Parathyroid adenoma (tissue), 2 donors: ENCODE measurements at regions not wholly inside any gene's neighbourhood (a gene's known extent, or its start where the extent isn't known, plus 50 kb on each side); places are given as distances from the start of the nearest gene placed in this dataset.
"Not testable (repeated sequence)": the region's sequence is repeated elsewhere in the genome, so short reads cannot be mapped to it uniquely, and the experiment has no call there.

Source experiments
- H2AFZ ChIP-seq: fragments of 300-600 bp; sonication (generic); one replicate; pipeline ENCODE4 v1.7.0; 2017; ENCODE audit warnings: antibody characterized with exemption, mild to moderate bottlenecking
- H3K27ac ChIP-seq: fragments of 300-600 bp; sonication (generic); one replicate; pipeline ENCODE4 v1.7.0; 2017
- H3K27me3 ChIP-seq: fragments of 300-600 bp; sonication (generic); one replicate; pipeline ENCODE4 v1.7.0; 2017; ENCODE audit warnings: low read length; ENCODE audit not compliant: control insufficient read depth, insufficient read depth
- H3K36me3 ChIP-seq: fragments of 300-600 bp; sonication (generic); one replicate; pipeline ENCODE4 v1.7.0; 2017; ENCODE audit warnings: low read length; ENCODE audit not compliant: control insufficient read depth, insufficient read depth
- H3K4me1 ChIP-seq: fragments of 300-600 bp; sonication (generic); one replicate; pipeline ENCODE4 v1.7.0; 2017; ENCODE audit warnings: control low read depth
- H3K4me2 ChIP-seq: fragments of 300-600 bp; sonication (generic); one replicate; pipeline ENCODE4 v1.7.0; 2017; ENCODE audit warnings: low read length
- H3K4me3 ChIP-seq: fragments of 300-600 bp; sonication (generic); one replicate; pipeline ENCODE4 v1.7.0; 2017; ENCODE audit warnings: low read depth, low read length
- H3K79me2 ChIP-seq: fragments of 300-600 bp; sonication (generic); one replicate; pipeline ENCODE4 v1.7.0; 2017; ENCODE audit warnings: control low read depth
- H3K9ac ChIP-seq: fragments of 300-600 bp; sonication (generic); one replicate; pipeline ENCODE4 v1.7.0; 2017; ENCODE audit warnings: mild to moderate bottlenecking
- H3K9me3 ChIP-seq: fragments of 300-600 bp; sonication (generic); one replicate; pipeline ENCODE4 v1.7.0; 2017; ENCODE audit warnings: low read length; ENCODE audit not compliant: control insufficient read depth
- CTCF ChIP-seq: fragments of 300-600 bp; sonication (generic); IDR thresholded peaks from one replicate; pipeline ENCODE4 v1.7.0; 2017; ENCODE audit warnings: antibody characterized with exemption, mild to moderate bottlenecking
- donor health status: primary hyperparathyroidism.

- H3K9me3 ChIP-seq = no peaks in the 10 kb centered on the region
- no peaks in the 10 kb centered on the region for H3K27me3 ChIP-seq
- no peak overlapping the region for H2AFZ ChIP-seq
- no peaks in the 10 kb centered on the region for H3K79me2 ChIP-seq
- H3K4me1 ChIP-seq = peaks cover 6% of the 10 kb centered on the region
- TF ChIP-seq CTCF = no peak
- no peak overlapping the region for H3K27ac ChIP-seq
- no peak overlapping the region for H3K9ac ChIP-seq
- no peak overlapping the region for H3K4me2 ChIP-seq
- no peaks in the 10 kb centered on the region for H3K36me3 ChIP-seq
- H3K4me3 ChIP-seq = no peak overlapping the region
Measured at GRCh38 chr15:44879066-44879465, 77.4 kb upstream of the TERB2 start.

GRCh38 chr15:44882499-44882968 is 74.0 kb upstream of the TERB2 start:
- Histone ChIP-seq H3K4me2 (no peak overlapping the region), H3K9ac (no peak overlapping the region), H3K9me3 (no peaks in the 10 kb centered on the region), H3K4me1 (peaks cover 7% of the 10 kb centered on the region), H3K27me3 (no peaks in the 10 kb centered on the region), H3K27ac (no peak overlapping the region), H3K4me3 (no peak overlapping the region), H3K79me2 (no peaks in the 10 kb centered on the region), H3K36me3 (no peaks in the 10 kb centered on the region), H2AFZ (no peak overlapping the region)
- no peak for TF ChIP-seq CTCF

GRCh38 chr15:44883199-44883877 is 73.1 kb upstream of the TERB2 start:
- H3K27me3 ChIP-seq = no peaks in the 10 kb centered on the region
- H3K36me3 ChIP-seq = no peaks in the 10 kb centered on the region
- no peak overlapping the region for H2AFZ ChIP-seq
- H3K4me2 ChIP-seq = no peak overlapping the region
- no peak overlapping the region for H3K9ac ChIP-seq
- H3K9me3 ChIP-seq = no peaks in the 10 kb centered on the region
- H3K4me1 ChIP-seq = peaks cover 7% of the 10 kb centered on the region
- H3K27ac ChIP-seq = peak overlapping the region; percentile 7
- no peak for TF ChIP-seq CTCF
- H3K79me2 ChIP-seq = no peaks in the 10 kb centered on the region
- H3K4me3 ChIP-seq = no peak overlapping the region

GRCh38 chr15:44898890-44899651 is 57.4 kb upstream of the TERB2 start:
- H3K9me3 ChIP-seq, H3K27ac ChIP-seq, H3K4me2 ChIP-seq: not testable (repeated sequence)

GRCh38 chr15:44899775-44900174 is 56.7 kb upstream of the TERB2 start:
- not testable (repeated sequence) for H3K79me2 ChIP-seq, H3K36me3 ChIP-seq, H3K4me2 ChIP-seq, H3K27ac ChIP-seq, H3K9me3 ChIP-seq, H3K9ac ChIP-seq, H2AFZ ChIP-seq, H3K4me1 ChIP-seq, H3K4me3 ChIP-seq, H3K27me3 ChIP-seq

More at GRCh38 chr15:44898890-44899651, 57.4 kb upstream of the TERB2 start:
- not testable (repeated sequence) for H2AFZ ChIP-seq, H3K4me3 ChIP-seq, H3K36me3 ChIP-seq, H3K79me2 ChIP-seq, H3K27me3 ChIP-seq, H3K9ac ChIP-seq, H3K4me1 ChIP-seq

- not testable (repeated sequence) for H3K4me3 ChIP-seq, H3K27me3 ChIP-seq, H2AFZ ChIP-seq, H3K4me1 ChIP-seq, H3K79me2 ChIP-seq, H3K9me3 ChIP-seq, H3K36me3 ChIP-seq, H3K27ac ChIP-seq, H3K4me2 ChIP-seq, H3K9ac ChIP-seq
Measured at GRCh38 chr15:44900796-44901195, 55.7 kb upstream of the TERB2 start.

GRCh38 chr15:44903281-44903680 is 53.2 kb upstream of the TERB2 start:
- not testable (repeated sequence) for H3K4me2 ChIP-seq, H3K9me3 ChIP-seq, H3K9ac ChIP-seq, H3K36me3 ChIP-seq, H3K4me1 ChIP-seq, H3K27ac ChIP-seq, H2AFZ ChIP-seq, H3K4me3 ChIP-seq, H3K27me3 ChIP-seq, H3K79me2 ChIP-seq

GRCh38 chr15:44904651-44905340 is 51.7 kb upstream of the TERB2 start:
- H3K4me1 ChIP-seq, H3K9me3 ChIP-seq, H3K79me2 ChIP-seq, H3K9ac ChIP-seq, H3K36me3 ChIP-seq, H3K27ac ChIP-seq, H3K27me3 ChIP-seq, H3K4me2 ChIP-seq, H3K4me3 ChIP-seq, H2AFZ ChIP-seq: not testable (repeated sequence)
